GM19238 (cell line): ENCODE measurements at regions not wholly inside any gene's neighbourhood (a gene's known extent, or its start where the extent isn't known, plus 50 kb on each side); places are given as distances from the start of the nearest gene placed in this dataset.

ENCODE experiments used
- DNase-seq: peaks from one replicate; pipeline ENCODE4 v3.0.0; 2011; ENCODE audit warnings: low spot score; ENCODE audit not compliant: insufficient read length

DNA sequence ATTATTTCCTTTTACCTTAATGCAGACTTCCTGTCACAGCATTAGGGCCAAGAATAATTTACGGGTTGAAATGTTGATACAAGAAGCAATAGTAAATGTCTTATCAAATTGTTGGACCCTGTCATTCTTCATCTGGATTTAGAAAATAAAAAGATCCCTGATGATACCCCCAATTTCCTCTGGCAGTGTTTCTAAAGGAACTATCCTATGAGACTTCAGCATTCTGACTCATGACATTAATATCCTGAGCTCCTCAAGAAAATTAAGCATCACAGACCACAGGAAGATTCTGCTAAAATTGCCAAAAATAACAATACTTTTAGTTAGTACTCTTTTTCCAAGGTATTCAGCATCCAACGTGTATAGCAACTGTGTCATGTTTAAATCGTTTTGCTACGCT, 490.5 kb upstream of the ANKRD30A start:
- no peak for DNase-seq

- DNase-seq, result no peak
Measured at GRCh38 chr10:36630267-36630666, 495.1 kb upstream of the ANKRD30A start.

- no peak for DNase-seq
Measured at GRCh38 chr10:36629476-36629875, 495.9 kb upstream of the ANKRD30A start.

DNA sequence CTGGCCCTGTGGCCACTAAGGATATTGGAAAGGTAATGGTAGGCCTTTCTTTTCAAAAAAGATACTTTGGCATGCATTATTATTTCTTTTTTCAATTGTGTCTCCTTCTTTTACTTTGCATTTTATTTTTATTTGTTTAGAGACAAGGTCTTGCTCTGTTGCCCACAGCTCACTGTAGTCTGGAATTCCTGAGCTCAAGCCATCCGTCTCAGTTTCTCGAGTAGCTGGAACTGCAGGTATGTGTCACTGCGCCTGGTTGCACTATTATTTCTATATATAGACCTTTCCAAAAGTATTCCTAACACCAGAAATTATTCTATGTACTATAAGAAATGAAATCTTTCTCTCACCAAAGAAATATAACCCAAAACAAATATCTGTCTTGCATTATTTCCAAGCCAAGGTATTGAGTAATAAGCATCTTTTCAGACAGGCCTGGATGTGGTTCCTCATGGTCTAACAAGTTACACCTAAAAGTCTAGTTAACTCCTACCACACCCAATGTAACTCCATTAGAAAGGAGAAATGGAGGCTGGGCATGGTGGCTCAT, 500.8 kb upstream of the ANKRD30A start:
- no peak for DNase-seq

GRCh38 chr10:36621346-36621745, 504.1 kb upstream of the ANKRD30A start:
- DNase-seq, result no peak

GRCh38 chr10:36612436-36612835, 513.0 kb upstream of the ANKRD30A start:
- DNase-seq, result no peak

DNA sequence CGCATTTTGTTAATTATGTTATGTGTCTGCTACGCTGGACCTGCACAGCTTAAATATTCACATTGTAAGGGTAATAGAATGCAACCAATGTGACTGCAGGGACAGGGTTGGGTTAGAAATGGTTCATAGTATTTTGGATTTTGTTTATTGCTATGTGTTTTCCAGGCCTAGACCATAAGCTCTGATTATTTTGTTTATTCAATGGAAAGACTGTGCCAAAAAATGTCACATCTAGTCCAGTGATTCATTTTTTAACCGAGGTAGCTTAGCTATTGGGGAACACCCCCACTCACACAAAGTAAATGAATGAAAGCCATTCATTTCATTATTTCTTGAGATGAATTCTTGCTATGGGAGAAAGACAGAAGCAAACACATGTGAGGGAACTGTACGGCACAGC, 516.5 kb upstream of the ANKRD30A start:
- no peak for DNase-seq

- no peak for DNase-seq
Measured at GRCh38 chr10:36608251-36608650, 517.1 kb upstream of the ANKRD30A start.

DNA sequence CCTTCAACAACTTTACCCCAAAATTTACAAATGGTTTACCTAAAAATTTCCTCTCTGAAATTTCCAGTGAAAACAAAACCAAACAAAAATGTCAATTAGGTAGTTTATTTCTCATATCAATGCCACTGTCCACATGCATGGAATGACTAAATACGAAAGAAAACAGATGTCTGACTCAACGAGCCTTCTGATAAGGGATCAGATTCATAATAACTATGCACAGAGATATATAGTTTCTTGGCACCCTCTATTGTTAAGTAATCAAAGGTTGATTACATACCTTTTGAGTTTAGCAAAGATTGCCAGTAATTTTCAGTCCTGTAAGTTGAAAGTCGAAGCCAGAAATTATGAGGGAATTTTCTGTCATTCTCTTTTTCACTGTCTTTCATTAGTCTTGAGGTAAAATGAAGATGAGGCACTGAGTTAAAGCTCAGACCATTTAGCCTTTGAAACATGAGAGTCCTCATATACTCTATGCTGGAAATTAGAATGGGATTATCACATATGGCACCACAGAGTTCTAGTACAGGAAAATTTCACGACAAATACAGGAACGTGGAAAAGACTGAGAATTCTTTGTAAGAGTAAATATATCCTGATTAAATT, 519.1 kb upstream of the ANKRD30A start:
- DNase-seq, result no peak

DNA sequence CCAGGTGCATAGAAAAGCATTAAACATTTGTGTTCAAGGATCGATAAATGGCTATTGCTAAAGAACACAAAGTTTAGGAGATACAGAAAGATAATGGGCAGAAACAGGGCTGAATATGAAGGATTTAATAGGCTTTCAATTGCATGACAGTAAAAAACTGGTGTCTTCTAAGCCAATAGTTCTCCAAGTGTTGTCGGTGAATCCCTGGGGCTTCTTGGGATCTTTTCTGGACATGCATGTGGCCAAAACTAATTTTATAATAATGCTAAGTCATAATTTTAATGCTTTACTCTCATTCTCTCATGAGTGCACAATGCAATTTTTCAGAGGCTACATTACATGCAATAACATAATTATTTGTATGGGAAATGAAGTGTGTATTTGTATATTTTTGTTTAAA, 521.1 kb upstream of the ANKRD30A start:
- no peak for DNase-seq

- no peak for DNase-seq
Measured at GRCh38 chr10:36603688-36604087, 521.7 kb upstream of the ANKRD30A start.

DNA sequence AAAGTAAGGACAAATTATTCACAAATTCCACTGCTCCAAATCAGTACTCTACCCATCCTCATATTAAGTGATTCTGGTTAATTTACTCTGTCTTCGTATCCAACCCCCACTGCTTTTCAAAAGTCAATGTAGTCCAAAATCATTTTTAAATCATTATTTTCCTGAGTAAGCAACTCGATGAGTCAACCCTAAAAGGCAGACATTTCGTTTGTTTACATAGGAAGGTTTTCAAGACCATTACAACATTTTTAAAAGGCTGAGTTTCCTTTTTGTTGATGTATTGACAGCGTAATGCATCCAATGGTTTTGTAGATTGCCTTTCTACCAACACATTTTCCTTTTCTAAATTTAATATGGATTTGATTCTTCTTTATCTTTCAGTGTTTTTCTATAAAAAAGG, 523.0 kb upstream of the ANKRD30A start:
- DNase-seq, result no peak

DNA sequence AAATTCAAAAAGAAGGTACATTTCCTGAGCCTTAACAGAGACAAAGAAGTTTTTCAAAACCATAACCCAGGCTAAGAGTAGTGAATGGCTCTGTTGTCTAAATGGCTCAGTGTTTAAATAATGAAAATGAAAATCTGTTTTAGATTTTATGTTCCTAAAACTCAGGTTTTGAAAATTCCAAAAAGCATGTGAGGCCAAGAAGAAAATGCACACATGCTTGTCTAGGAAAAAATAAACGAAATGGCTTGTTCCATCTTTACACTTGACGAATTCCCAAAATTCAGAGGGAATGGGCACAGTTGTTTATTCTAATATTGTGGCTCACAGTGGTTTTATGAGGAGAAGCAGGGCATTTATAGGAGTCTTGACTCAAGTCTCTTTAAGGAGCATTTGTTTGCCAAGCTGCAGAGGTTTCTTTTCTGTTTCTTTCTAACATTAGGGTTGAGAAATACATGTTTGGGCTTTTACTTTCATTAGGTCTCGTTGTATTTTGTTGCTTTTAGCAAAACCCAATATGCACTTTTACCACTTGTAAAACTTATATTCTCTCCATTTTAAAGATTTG, 527.6 kb upstream of the ANKRD30A start:
- no peak for DNase-seq

GRCh38 chr10:36592964-36593363, 532.4 kb upstream of the ANKRD30A start:
- DNase-seq, result no peak

GRCh38 chr10:36591436-36591835, 534.0 kb upstream of the ANKRD30A start:
- DNase-seq, result no peak

DNA sequence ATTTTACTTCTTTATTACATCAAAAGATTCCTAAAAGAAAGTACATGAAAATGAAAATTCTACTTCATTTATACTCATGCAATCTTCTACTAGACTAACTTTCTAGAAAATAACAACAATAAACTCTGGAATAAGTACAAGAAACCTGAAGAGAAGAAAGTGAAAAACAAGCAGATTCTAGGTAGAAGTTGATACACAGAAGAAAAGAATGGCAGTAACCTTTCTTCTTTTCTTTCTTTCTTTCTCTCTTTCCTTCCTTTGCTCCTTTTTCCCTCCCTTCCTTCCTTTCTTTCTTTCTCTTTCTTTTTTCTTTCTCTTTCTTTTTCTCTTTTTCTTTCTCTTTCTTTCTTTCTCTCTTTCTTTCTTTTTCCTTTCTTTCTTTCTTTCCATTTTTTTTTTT, 541.7 kb upstream of the ANKRD30A start:
- no peak for DNase-seq

DNA sequence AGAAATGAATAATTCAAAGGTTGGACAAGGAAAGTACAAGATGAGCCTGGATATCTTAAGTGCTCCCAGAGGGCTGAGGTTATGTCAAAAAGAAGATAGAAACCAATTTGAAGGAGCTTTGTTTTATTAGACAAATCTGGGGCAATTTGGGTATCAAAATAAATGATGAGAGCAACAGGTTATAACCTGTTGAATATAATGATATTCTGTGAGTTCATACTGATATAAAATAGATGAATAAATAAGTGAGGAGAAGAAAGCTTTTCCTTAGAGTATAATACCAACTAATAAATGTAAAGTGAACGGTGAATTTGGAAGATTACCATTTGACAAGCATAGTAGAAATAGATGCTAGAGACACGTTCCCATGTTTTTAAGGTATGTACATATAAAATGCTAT, 544.2 kb upstream of the ANKRD30A start:
- no peak for DNase-seq

GRCh38 chr10:36578306-36578705, 547.1 kb upstream of the ANKRD30A start:
- no peak for DNase-seq

GRCh38 chr10:36577126-36577525, 548.3 kb upstream of the ANKRD30A start:
- no peak for DNase-seq

DNA sequence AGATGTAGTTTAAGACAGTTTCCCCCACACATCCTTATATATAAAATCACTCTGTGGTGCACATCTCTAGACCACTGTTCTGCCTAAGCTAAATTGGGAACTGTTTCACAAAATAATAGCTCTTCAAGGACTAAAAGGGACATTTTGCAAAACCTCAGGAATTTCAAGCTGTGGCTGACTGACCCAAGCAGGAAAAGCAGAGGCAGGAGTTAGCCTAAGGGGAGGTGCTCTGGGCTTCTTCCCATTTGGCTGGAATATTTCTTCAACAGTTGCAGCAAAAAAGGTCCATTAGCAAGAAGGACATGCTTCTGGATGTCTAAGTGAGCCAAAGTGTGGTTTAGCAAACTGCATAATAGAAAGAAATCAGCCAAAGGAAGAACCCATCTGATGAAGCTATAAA, 551.2 kb upstream of the ANKRD30A start:
- DNase-seq, result no peak

GRCh38 chr10:36573246-36573645, 552.2 kb upstream of the ANKRD30A start:
- no peak for DNase-seq

DNA sequence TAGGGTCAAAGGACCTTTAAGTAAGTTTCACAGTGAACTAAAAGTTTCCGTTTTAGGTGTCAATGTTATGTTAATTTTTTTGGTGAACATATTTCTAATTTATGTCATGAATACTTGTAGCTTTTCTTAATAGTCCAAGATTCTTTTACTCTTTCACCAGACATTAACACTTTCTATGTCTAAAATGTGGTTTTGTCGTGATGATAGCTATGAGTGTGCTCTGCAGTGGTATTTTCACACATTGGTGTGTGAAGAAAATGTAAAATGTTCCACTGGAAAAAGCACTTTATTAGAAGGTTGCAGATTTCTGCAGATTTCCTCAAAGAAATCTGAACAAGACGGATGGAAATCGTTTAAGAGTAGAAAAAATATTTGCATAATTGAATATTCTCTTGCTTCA, 561.0 kb upstream of the ANKRD30A start:
- no peak for DNase-seq
